ENCODE measurements at regions not wholly inside any gene's neighbourhood (a gene's known extent, or its start where the extent isn't known, plus 50 kb on each side); places are given as distances from the start of the nearest gene placed in this dataset.

GRCh38 chr5:17135050-17135449 lies 82.4 kb upstream of the BASP1 start:
- POLR2A ChIA-PET (ENCODE audit: partially characterized antibody) = no interaction called here
- Histone ChIP-seq H4K5ac (ENCODE audit: insufficient read length, low read depth, low read length) (no peak overlapping the region), H3K4ac (replicated peaks; ENCODE audit: insufficient read length, low read depth, low read length) (no peak overlapping the region), H2BK15ac (ENCODE audit: low read length) (no peak overlapping the region), H3K27me3 (replicated peaks in 1 of 4; ENCODE audit: control insufficient read depth in 3 of 4, extremely low read depth in 1 of 4, insufficient read depth in 3 of 4, low read length in 3 of 4) (no peaks in the 10 kb centered on the region), H3K36me3 (ENCODE audit: control insufficient read depth in 2 of 4, insufficient read depth in 4 of 4, low read length in 3 of 4) (no peaks in the 10 kb centered on the region), H3K79me2 (ENCODE audit: control insufficient read depth in 1 of 2, insufficient read depth in 2 of 2, low read length in 2 of 2) (no peaks in the 10 kb centered on the region), H3K4me1 (replicated peaks in 1 of 4; ENCODE audit: control insufficient read depth in 3 of 4, insufficient read depth in 4 of 4, low read length in 3 of 4) (peaks cover 0 to 5% (median 1%) of the 10 kb centered on the region in 4 experiments; a peak in 2 of 7 replicates), H3K23ac (ENCODE audit: insufficient read length) (no peak overlapping the region), H2BK120ac (replicated peaks; ENCODE audit: low read depth, low read length) (no peak overlapping the region), H2BK5ac (ENCODE audit: low read depth, low read length) (no peak overlapping the region), H4K20me1 (replicated peaks in 1 of 2; ENCODE audit: control insufficient read depth in 1 of 2, insufficient read depth in 2 of 2, low read length in 2 of 2) (no peaks in the 10 kb centered on the region), H3K9ac (replicated peaks in 1 of 4; ENCODE audit: extremely low read depth in 1 of 4, low read depth in 3 of 4, low read length in 3 of 4) (no peak overlapping the region), H3K18ac (ENCODE audit: extremely low read depth, low read length) (no peak overlapping the region), H3K23me2 (ENCODE audit: low read depth, low read length) (no peaks in the 10 kb centered on the region), H2AFZ (ENCODE audit: low read length) (no peak overlapping the region), H2BK20ac (ENCODE audit: low read length) (no peak overlapping the region), H2BK12ac (ENCODE audit: low read depth, low read length) (no peak overlapping the region), H3K4me3 (ENCODE audit: extremely low read depth in 1 of 4, insufficient read depth in 2 of 4, low read depth in 3 of 4, low read length in 4 of 4) (no peak overlapping the region), H3K56ac (replicated peaks; ENCODE audit: insufficient read length, low read depth, low read length) (no peak overlapping the region), H3K4me2 (ENCODE audit: insufficient read depth in 1 of 2, low read depth in 2 of 2, low read length in 2 of 2) (no peak overlapping the region), H3K14ac (ENCODE audit: insufficient read length) (no peak overlapping the region), H3K9me3 (ENCODE audit: insufficient read depth in 2 of 2, low read depth in 1 of 2, low read length in 1 of 2) (peaks cover 0 to 3% of the 10 kb centered on the region in 2 experiments; a peak in 1 of 4 replicates), H2AK5ac (ENCODE audit: low read depth, low read length) (no peak overlapping the region), H4K91ac (replicated peaks; ENCODE audit: insufficient read length, low read length) (no peak overlapping the region), H3K79me1 (ENCODE audit: low read depth, low read length) (no peaks in the 10 kb centered on the region), H4K8ac (ENCODE audit: extremely low read depth, insufficient read depth, low read length) (no peak overlapping the region), H3K27ac (ENCODE audit: low read depth, low read length) (no peak overlapping the region)
- no peak for TF ChIP-seq RNF2 (IDR thresholded peaks at IDR 0.05; ENCODE audit: borderline replicate concordance, low read depth, low read length, missing control alignments, poor library complexity, severe bottlenecking)
- TF ChIP-seq EP300 (IDR thresholded peaks at IDR 0.05; ENCODE audit: borderline replicate concordance in 1 of 2, low read depth in 2 of 2, low read length in 2 of 2) = no peak
- TF ChIP-seq CHD1 (IDR thresholded peaks at IDR 0.05; ENCODE audit: low read depth, low read length) = no peak
- TF ChIP-seq POU5F1 (IDR thresholded peaks at IDR 0.05; ENCODE audit: low read depth, low read length) = no peak
- no peak for TF ChIP-seq PHF8 (conservative IDR thresholded peaks at IDR 0.05; ENCODE audit: low read depth, low read length)
- TF ChIP-seq SP2 (IDR thresholded peaks at IDR 0.05; ENCODE audit: low read length) = no peak
- no peak for TF ChIP-seq RXRA (IDR thresholded peaks at IDR 0.05; ENCODE audit: insufficient read depth, low read depth, low read length)
- TF ChIP-seq SIRT6 (IDR thresholded peaks at IDR 0.05; ENCODE audit: low read length) = no peak
- no peak for FAIRE-seq
- CTCF ChIA-PET (ENCODE audit: partially characterized antibody) = interaction anchor here (1.0 to 6.1 kb wide), 2 partner anchors 55 to 135 kb away, joined by 3 to 50 read pairs; no protein-coding TSS in a partner anchor
- 95% methylated on average over 3 of the region's 3 CpGs; no CpG with 5 or more reads in 1 of the 2 experiments for WGBS, 2 experiments (ENCODE audit: extremely low coverage in 1 of 2, insufficient coverage in 1 of 2, insufficient read length in 1 of 2, insufficient replicate concordance in 2 of 2, low coverage in 1 of 2, low lambda C conversion rate in 2 of 2, missing lambda C conversion rate in 1 of 2)
- no peak for DNase-seq (ENCODE audit: low read depth in 1 of 2, low spot score in 2 of 2)

Data from H1 (cell line).